Hematopoietic multipotent progenitor cell treated with erythropoietin and hydrocortisone succinate and interleukin-3 and kit ligand, for 8 days (in vitro differentiated cells): ENCODE measurements at regions not wholly inside any gene's neighbourhood (a gene's known extent, or its start where the extent isn't known, plus 50 kb on each side); places are given as distances from the start of the nearest gene placed in this dataset.

ENCODE experiments used
- DNase-seq: peaks from one replicate; pipeline ENCODE4 v3.0.0-alpha.2; 2015

DNA sequence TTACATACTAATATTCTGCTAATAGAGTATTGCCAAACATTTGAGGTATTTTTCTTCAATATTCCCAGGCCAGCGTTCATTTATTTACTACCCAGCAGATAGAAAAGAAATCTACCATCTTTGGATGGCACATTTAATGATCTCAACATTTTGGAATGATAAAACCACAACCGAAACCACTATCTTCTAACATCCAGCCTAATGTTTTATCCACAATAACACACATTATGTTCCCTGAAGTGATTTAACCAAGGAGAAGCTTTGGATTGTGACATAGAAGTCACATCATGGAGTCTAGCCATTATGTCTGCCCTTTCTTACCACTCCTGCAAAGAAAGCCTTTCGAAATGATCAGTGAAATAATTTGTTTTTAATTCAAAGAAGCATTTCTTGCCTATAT, 497.1 kb upstream of the PLXNA2 start:
- no peak for DNase-seq

DNA sequence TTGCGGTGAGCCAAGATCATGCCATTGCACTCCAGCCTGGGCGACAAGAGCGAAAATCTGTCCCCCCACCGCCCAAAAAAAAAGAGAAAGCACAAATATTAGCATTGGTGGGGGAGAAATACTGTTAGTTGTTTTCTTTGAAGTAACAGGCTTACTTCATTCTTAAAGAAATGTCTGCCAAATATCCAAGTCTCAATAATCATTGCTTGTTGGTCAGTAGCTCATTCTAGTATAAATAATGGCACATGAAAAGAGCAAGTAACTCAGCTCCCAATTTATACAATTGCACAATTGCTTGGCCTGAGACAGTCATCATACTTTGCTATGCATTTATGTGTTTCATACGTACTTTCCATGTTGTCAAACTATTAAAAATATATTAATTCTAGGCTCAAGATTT, 499.2 kb upstream of the PLXNA2 start:
- no peak for DNase-seq

DNA sequence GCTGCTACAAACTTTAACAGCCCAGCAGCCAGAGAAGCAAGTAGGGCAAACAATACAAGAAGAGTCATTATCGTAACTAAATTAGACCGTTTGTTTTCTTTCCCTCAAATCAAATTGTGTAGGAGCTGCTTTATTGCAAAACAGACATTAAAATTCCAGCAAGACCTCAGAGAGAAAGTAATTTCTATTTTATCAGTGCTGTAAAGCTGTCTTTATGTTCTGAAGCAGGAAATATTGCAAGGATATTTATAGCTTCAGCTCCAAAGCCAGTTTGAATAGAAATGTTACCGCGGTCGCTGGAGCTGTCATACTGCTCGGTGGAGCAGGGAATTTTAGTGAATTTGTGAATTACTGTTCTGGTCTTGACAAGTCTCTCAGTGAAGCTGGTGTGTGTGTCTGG, 503.8 kb upstream of the PLXNA2 start:
- no peak for DNase-seq

DNA sequence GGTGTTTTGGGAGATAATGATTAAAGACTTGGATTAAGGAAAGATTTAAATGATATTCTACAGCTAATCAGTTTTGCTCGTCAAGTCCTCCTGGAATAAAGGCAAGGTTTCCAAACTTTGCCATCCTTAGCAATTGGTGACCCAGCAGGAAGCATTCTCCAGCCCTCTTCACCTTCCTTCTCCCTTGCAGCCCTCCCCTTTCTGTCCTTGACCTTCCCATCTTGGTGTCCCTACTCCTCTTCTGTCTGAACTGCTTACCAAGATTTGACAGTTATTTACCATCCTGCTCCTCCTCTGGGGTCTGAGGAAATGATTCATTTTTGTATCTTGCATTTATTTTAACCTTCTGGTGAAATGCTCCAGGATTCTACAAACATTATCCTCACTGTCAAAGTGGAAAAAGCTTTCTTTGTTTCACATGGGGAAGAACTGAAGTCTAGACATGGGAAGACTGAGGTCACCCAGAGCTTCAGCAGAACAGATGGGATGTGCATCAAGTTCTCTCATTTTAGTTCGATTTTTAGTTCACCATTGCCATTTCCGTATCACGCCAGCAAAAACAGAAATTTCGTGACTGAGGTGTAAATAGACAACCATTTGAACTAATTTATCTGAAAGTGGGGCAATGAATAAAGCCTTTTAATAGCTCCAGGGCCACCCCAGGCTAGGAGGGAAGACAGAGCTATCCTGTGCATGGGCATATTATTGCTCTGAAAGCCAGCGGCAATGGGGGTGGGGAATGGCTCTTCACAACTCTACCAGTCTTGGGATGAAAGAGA, 504.4 kb upstream of the PLXNA2 start:
- no peak for DNase-seq

DNA sequence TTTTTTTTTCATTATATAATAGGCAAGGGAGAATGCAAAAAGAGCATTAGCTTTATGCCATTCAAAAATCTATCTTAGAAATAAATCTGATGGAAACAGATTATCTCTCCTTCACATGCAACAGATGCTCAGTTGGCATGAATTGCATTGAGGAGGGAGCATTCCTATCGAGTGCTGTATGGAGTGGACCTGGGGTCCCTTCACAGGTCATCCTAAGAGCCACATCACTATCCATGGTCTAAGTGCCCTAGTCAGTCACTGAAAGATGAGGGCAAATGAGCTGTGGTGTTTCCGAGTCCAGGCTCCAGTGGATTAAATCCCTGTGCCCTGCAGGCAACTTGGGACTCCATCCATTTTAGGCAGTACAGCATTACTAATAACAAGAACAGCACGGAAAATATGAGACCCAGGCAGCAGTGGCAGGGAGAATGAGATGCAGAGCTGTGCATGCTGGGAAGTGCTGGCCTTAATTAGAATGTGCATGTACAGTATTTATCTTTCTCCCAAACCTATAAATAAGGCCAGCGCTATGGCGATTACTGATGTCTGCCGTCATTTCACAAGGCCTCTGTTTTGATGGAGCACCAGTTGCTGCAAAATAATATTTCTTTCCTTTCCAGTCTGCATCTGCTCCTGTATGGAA, 512.3 kb upstream of the PLXNA2 start:
- DNase-seq = no peak

DNA sequence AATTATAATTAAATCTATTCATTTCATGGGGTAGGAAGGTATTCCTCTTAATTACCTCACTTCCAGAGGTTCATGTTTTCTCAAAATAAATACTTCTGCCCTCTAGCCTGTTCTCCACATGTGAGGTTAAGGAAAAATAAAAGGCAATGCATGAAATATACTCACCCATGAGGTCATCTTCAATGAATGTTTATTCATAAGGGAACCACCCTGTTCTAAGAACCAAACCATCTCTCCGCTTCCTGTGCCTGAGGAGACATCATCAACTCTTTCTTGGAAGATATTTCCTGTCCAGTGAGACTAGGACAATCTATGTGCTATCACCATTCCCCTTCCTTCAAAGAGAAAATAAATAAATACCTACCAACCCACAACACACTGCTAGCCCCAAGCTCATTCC, 513.7 kb upstream of the PLXNA2 start:
- no peak for DNase-seq

DNA sequence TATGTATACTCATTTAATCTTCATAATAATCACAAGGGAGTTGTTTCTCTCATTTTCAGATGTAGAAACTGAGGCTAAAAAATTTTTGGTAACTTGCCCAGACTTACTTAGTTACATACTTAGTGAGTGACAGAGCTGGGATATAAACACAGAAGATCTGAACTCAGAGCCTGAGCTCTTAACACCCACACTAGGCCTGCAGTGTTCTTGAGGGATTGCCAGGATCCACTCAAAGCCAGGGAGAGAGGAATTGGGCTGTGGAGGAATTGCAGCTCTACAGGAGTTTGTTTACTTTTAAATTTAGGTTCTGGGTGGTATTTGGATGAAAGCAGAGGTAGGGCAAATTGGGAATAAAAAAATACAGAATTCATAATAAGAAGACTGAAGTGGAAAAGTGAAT, 515.1 kb upstream of the PLXNA2 start:
- no peak for DNase-seq

DNA sequence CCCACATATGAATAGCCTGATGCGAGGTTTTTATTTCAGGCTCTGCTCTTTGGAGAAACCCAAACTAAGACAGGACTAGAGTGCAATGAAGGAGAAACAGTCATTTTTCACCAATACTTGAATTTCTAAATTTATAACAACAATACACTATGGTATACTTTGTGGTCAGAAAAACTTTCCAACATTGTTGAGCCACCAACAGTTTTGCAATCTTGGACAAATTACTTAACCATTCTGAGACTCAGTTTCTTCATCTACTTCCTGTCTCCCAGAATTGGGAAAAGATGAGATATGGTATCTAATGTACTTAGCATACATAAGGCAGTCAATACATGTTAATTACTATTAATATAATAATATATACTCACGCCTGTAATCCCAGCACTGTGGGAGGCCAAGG, 519.8 kb upstream of the PLXNA2 start:
- DNase-seq = no peak

DNA sequence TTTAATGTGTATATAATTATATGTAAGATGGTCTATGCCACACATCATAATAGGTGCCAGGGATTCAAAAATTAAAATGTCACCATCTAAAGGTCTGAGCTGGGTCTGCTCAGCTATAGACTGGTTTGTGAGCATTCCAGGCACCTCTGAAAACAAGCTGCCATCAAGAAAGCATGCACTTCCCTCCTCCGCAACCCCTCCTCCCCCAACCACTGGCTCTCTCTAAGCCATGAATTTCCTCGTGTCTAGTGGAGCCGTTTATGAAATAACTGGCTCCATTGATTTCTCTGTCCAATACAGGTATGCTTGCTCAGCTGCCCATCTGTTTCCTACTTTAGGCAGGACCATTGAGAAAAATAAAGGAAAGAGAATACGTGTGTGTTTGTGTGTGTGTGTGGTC, 522.6 kb upstream of the PLXNA2 start:
- DNase-seq = no peak

DNA sequence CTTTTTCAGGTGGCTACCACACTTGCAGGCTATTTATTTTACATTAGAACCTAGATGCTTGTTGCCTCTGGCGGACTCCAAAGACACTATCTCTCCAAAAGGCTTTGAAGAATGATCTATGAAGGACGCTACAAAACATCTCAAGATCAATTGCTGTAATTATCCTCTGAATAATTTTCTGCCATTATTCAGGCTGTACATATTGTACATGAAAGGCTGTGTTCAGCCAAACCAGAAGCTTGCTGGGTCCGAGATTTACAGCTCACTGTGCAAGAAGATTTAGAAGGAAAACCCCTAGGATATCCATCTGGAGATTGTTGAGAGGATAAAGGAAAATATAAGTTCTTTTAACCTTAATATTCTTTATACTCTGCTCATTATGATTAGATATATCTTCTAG, 523.6 kb upstream of the PLXNA2 start:
- no peak for DNase-seq

DNA sequence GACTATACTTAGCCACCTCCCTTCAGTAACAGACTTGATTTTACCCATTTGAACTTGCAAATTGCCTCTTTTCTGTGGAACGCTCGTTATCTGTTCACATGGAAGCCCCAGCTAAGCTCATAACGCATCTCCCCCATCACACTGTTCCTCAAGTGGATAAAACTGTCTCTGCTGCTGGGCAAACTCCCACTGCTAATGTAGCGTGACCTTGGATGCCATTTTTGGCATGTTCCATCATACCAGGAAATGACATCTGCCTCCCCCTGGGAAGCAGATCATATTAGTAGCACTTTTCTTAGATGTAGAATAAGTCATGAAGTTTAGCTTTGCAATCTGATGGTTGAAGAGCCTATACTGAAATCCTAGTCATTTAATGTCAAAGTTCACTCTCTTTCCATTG, 528.7 kb upstream of the PLXNA2 start:
- no peak for DNase-seq

DNA sequence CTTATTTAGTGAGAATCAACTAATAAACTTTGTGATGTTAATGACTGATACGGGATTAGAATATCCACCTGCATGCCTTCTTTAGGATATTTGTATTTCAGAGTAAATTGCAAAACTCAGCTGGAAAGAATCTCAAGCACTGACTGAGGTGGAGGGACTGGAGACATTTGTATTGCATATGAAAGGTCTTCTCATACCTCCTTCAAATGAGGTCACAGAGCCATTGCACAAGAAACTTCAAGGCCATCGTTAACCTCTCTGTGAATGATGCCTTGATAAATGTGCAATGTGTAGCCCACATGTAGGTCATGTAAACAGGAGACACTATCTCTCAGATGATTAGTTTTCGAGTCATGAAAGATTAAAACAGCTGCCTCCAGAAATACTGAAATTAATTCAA, 531.7 kb upstream of the PLXNA2 start:
- no peak for DNase-seq

DNA sequence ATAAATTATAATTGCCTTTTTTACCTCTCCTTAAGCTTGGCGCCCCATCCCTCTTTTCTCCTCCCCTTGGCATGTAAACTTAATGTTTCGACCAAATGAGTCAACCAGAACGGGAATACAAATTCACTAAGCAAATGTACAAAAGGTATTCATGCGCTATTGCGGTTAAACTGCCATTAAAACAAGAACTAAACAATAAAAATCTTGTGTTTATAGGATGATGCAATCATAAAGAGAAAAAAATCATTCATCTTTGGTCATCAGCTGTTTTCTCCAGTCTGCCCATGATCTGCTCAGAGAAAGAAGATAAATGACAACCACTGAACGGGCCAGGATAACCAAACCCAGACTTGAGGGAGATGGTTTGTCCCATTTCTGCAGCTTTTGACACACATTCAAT, 534.2 kb upstream of the PLXNA2 start:
- DNase-seq = no peak

DNA sequence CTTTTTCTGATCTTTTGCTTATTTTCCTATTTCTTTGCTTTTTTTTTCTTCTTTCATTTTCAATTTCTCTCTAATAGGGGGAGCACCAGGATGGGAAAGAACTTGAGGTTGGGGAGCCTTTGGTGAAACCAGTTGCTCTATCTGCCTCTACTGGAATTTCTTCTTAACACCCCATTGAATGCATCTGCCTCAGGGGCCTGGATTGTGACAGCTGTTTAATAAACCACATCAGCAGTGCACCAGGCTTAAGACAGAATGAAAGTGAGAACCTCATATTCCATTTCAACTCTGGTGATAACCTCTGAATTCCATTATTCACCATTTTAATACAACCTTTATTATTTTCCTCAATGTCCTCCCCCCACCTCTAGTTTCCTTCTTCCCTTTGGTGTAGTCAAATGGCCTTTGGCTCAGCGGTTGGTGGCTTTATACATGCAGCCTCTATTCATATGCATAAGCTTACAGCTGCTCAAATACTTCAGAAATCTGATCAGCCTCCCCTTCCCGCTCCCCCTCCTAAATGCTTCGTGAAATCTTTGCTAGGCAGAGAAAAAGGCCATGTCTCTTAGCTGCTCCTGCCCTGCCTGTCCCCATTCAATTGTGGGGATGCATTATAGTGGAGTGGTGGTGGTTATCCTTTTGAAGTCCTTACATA, 537.3 kb upstream of the PLXNA2 start:
- DNase-seq = no peak

DNA sequence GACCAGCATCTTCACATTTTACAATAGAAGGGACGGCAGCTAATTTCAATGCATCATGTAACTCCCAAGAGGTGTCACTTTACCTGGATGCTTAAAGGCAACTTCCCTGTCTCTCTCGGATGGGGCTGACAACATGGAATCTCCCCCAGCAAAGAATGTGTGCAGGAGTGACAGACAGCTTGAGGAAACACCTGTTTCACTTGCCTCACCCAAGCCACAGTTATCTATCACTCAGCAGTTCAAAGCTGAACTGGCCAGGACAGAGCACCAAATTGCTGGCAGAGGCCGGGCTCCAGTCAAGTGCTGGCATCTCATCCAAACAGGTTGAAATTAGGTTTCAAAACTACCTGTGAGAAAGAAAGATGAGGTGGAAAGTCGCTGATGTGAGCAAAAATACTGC, 538.0 kb upstream of the PLXNA2 start:
- no peak for DNase-seq

DNA sequence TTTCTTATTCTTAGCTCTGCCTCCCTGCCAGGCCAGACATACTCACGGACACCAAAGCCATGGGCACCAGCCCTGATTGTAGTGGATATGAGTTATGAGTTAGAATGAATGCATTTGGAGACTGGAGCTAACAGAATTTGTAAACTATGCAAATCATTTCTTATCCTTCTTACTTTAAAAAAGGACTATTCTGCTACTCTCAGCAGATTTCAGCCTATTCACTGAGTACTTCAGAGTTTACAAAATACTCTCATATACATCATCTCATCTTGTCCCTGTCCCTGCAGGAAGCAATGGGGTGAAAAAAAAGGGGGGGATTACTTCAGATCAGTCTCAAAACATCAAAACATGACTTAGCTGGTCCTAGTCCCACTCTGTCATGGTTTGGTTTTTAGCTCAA, 541.4 kb upstream of the PLXNA2 start:
- DNase-seq = no peak

DNA sequence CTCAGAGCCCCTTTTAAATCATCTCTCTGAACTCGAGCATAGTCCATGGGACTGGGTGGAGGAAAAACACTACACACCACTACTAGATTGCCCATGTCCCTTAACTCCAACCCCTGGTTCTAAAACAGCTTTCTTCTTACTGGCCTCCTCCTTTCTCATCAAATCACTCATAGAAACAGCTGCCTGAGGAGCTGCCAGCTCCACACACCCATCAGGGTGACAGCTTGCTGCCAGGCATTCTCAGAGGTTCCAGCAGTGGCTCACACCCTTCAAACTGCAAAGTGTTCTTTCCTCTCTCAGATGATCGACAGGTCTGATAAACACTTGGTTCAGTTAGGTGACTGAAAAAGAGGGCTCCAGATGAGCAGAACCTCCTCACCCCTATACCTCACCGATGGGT, 543.0 kb upstream of the PLXNA2 start:
- no peak for DNase-seq

DNA sequence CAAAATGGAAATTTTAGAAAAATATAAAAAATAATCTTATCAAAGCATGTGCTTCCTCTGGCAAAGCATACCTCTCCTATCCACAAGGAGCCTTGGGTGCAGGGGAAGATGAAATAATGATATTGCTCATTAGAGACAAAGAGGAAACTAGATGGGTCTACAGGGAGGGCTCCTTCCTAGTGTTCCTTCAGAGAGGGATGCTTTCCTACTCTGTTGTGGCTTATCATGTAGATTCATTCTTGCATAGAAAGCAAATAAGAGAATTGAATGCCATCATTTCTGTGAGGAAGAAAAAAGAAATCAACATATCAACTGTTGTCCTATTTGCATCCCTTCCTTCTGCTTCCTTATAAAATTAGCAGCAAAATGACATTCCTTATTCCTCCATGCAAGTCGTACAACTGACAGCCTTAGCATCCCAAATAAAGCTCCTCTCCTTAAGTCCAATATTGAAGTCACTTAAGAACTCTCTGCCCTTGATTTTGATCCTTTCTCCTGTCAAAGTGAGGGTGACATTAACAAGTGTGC, 543.9 kb upstream of the PLXNA2 start:
- no peak for DNase-seq

DNA sequence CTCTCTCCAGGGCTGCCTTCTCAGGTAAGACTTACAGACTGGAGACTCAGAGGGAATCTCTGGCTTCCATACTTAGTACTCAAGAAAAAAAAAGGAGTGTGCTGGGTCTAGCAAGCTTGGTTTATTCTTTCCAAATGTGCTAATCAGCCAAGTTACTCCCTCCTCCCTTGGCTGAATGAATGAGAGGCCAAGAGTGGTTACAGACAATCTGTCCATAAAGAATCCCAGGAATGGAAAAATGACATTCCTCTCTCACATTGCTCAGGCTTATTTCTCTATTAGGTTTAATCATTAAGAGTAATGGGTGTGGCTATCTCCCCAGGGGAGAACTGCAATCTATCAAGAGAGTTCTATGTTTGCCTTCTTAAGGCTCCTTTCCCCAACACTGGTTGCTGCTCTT, 547.3 kb upstream of the PLXNA2 start:
- no peak for DNase-seq

DNA sequence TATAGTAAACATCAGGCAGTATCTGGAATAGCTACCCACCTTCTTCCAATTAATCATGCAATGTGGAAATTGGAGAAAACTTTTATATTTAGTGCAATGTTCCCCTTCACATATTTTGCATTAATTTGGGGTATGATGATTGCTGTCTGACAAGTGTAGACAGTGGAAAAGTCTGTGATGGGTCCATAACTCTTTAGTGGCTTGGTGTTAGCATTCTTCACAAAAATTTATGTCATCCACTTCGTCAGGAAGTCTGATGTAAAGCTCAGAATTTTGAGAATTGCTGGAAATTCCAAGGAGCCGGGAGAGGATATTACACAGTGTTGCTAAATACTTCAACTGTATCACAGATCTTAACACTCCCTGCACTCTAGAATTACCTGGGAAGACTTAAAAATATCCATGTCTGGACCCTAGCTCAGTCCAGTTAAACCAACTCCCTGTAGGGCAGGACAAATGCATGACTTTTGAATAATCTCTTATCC, 549.7 kb upstream of the PLXNA2 start:
- no peak for DNase-seq

DNA sequence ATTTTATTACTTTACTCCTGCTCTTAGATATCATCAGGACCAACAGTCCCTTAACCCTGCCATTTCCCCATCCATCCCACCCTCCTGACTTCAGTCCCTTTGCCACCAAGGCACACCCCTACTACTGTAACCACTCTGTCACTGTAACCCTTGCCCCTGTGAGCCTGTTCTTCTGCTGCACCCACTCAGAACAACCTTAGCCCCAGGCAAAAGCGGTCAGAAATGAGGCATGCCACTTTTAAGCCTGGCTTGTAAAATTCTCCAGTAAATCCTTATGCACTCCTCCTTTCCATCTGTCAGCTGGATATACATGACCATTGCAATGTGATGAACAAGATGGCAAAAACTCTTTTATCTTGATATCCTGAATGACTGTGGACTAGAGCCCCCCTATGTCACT, 555.0 kb upstream of the PLXNA2 start:
- DNase-seq = no peak

DNA sequence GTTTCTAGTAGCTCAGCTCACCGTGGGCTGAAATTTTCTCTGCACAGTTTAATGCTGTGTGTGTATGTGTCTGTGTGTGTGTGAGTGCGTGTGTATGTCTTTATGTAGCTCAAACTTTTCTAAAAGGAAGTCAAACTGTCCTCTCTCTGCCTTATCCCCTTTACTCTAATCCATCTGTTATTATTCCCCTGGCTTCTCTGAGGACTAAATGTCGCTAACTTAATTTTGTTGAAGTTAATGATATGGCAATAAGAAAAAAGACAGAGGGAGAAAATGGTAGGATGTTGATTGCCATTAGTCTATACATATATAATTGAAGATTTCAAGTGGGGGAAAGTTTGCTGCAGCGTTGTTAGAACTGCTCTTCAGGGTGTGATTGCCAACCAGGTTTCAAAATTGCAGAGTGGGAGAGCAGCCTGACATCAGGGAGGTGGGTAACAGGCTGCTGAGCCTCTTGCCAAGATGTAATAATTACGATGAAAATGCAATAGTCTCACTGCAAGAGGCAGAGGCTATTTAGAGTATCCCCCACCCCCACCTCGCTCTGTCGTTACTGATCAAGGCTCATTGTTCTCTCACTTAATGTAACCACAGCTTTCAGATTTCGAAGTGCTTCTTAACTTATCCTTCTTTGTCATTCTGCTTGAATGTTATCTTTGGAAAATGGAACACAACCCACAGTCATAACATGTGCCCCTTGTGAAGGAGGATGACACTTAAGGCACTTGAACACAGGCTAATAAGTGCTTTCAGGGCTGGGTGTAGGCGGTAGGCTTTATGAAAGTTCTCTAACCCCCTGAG, 559.0 kb upstream of the PLXNA2 start:
- DNase-seq = no peak

DNA sequence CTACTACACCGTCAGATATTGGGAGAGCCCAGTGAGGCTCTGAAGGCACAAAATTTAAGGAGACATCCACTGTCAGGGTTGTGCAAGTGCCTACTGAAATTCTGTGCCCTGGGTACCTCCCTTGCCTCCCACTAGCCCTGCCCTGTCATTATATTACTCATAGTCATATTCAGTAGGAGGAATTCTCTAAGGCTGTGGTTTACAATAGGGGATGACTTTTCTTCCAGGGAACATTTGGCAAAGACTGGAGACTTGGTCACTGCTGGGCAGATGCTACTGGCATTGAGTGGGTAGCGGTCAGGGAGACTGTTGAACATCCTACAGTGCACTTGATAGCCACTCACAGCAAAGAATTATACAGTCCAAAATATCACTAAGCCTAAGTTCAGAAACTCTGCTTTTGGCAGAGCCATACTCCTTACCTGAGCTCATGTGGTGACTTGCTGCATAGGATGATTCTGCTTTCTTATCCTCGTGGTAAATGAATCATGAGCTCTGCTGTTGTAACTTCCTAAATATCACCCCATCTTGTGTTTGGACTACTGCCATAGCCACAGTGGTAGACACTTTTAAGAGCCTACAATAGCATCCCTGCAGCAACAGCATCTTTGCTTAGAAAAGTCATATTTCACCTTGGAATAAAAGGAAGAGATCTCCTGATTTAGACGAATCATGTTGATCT, 563.4 kb upstream of the PLXNA2 start:
- DNase-seq = no peak
